GM23248 (cell line): ENCODE measurements at regions not wholly inside any gene's neighbourhood (a gene's known extent, or its start where the extent isn't known, plus 50 kb on each side); places are given as distances from the start of the nearest gene placed in this dataset.

Experiments
- EZH2 ChIP-seq: fragments of 200-600 bp; sonication (generic); IDR thresholded peaks from 2 replicates; pipeline ENCODE4 v1.6.1; 2018; ENCODE audit warnings: antibody characterized with exemption, mild to moderate bottlenecking; ENCODE audit not compliant: insufficient read depth, poor library complexity, severe bottlenecking
- EZH2phosphoT487 ChIP-seq: fragments of 200-600 bp; sonication (generic); IDR thresholded peaks from 2 replicates; pipeline ENCODE4 v1.6.1; 2018; ENCODE audit warnings: antibody characterized with exemption, moderate library complexity, mild to moderate bottlenecking, low read depth; ENCODE audit not compliant: insufficient read depth

GRCh38 chr2:136236019-136236418 lies 118.1 kb upstream of the CXCR4 start:
- no peak for TF ChIP-seq EZH2phosphoT487
- TF ChIP-seq EZH2 = no peak
